ENCODE measurements at regions not wholly inside any gene's neighbourhood (a gene's known extent, or its start where the extent isn't known, plus 50 kb on each side); places are given as distances from the start of the nearest gene placed in this dataset.
A peak's percentile ranks its signal among the peaks of the same experiment; 100 is the strongest.

GRCh38 chr3:118637846-118638245, 396.8 kb downstream of the IGSF11 start:
- Histone ChIP-seq H3K9me3 (ENCODE audit: low read length) (no peaks in the 10 kb centered on the region), H3K4me3 (ENCODE audit: low read length) (no peak overlapping the region), H3K9ac (ENCODE audit: low read length) (no peak overlapping the region), H3K4me2 (ENCODE audit: low read length) (no peak overlapping the region), H3K4me1 (ENCODE audit: insufficient read depth, low read length) (no peaks in the 10 kb centered on the region), H2AFZ (ENCODE audit: low read length) (no peak overlapping the region), H4K20me1 (ENCODE audit: low read length) (no peaks in the 10 kb centered on the region), H3K9me2 (replicated peaks; ENCODE audit: low read length) (no peaks in the 10 kb centered on the region), H3K36me3 (ENCODE audit: low read depth, low read length) (no peaks in the 10 kb centered on the region), H3K27me3 (ENCODE audit: low read length) (no peaks in the 10 kb centered on the region), H3K79me2 (ENCODE audit: low read length) (no peaks in the 10 kb centered on the region), H3K27ac (ENCODE audit: low read length) (no peak overlapping the region), H3F3A (ENCODE audit: low read length, unreplicated experiment) (no peaks in the 10 kb centered on the region)
- BruUV-seq (replicated peaks) = no TSS peak
- ATAC-seq = no peak
- ChIA-PET CTCF (no interaction called here), POLR2A (ENCODE audit: unreplicated experiment) (no interaction called here)
- peak; percentile 25 for DNase-seq
- intact Hi-C loops (cut with micrococcal nuclease) = no loop called here
- TF ChIP-seq EZH2phosphoT487 (IDR thresholded peaks at IDR 0.05; ENCODE audit: borderline replicate concordance, low read length) (no peak), EZH2 (IDR thresholded peaks at IDR 0.05; ENCODE audit: low read length, unreplicated experiment) (no peak), CTCF (conservative IDR thresholded peaks at IDR 0.05; ENCODE audit: low read depth, low read length) (no peak; the same call in 1 of the 2 replicates)

GRCh38 chr3:118641608-118642007, 393.0 kb downstream of the IGSF11 start:
- POLR2A ChIA-PET (ENCODE audit: unreplicated experiment) = no interaction called here
- CTCF ChIA-PET = no interaction called here
- H3K79me2 ChIP-seq (ENCODE audit: low read length) = no peaks in the 10 kb centered on the region

GRCh38 chr3:118671192-118671591, 363.5 kb downstream of the IGSF11 start:
- ChIA-PET CTCF (no interaction called here), POLR2A (ENCODE audit: unreplicated experiment) (no interaction called here)
- Histone ChIP-seq H3K9ac (ENCODE audit: low read length) (no peak overlapping the region), H3K4me2 (ENCODE audit: low read length) (no peak overlapping the region), H3K9me3 (ENCODE audit: low read length) (no peaks in the 10 kb centered on the region), H3K36me3 (ENCODE audit: low read depth, low read length) (no peaks in the 10 kb centered on the region), H3K27me3 (ENCODE audit: low read length) (no peaks in the 10 kb centered on the region), H3F3A (ENCODE audit: low read length, unreplicated experiment) (no peaks in the 10 kb centered on the region), H3K4me1 (ENCODE audit: insufficient read depth, low read length) (no peaks in the 10 kb centered on the region), H3K9me2 (replicated peaks; ENCODE audit: low read length) (no peaks in the 10 kb centered on the region), H3K4me3 (ENCODE audit: low read length) (no peak overlapping the region), H3K79me2 (ENCODE audit: low read length) (no peaks in the 10 kb centered on the region), H3K27ac (ENCODE audit: low read length) (no peak overlapping the region), H4K20me1 (ENCODE audit: low read length) (no peaks in the 10 kb centered on the region), H2AFZ (ENCODE audit: low read length) (no peak overlapping the region)
- no TSS peak for BruUV-seq (replicated peaks)
- DNase-seq (no peak), ATAC-seq (no peak)
- TF ChIP-seq CTCF (conservative IDR thresholded peaks at IDR 0.05; ENCODE audit: low read depth, low read length) (no peak), EZH2phosphoT487 (IDR thresholded peaks at IDR 0.05; ENCODE audit: borderline replicate concordance, low read length) (no peak), EZH2 (IDR thresholded peaks at IDR 0.05; ENCODE audit: low read length, unreplicated experiment) (no peak)
- intact Hi-C loops (cut with micrococcal nuclease) = no loop called here

More at GRCh38 chr3:118641608-118642007, 393.0 kb downstream of the IGSF11 start:
- Histone ChIP-seq H4K20me1 (ENCODE audit: low read length) (no peaks in the 10 kb centered on the region), H3K27ac (ENCODE audit: low read length) (no peak overlapping the region), H3K9me2 (replicated peaks; ENCODE audit: low read length) (no peaks in the 10 kb centered on the region), H3K9me3 (ENCODE audit: low read length) (no peaks in the 10 kb centered on the region), H3K4me1 (ENCODE audit: insufficient read depth, low read length) (no peaks in the 10 kb centered on the region), H3F3A (ENCODE audit: low read length, unreplicated experiment) (no peaks in the 10 kb centered on the region), H3K36me3 (ENCODE audit: low read depth, low read length) (no peaks in the 10 kb centered on the region), H3K4me3 (ENCODE audit: low read length) (no peak overlapping the region), H3K9ac (ENCODE audit: low read length) (no peak overlapping the region), H3K4me2 (ENCODE audit: low read length) (no peak overlapping the region), H2AFZ (ENCODE audit: low read length) (no peak overlapping the region), H3K27me3 (ENCODE audit: low read length) (no peaks in the 10 kb centered on the region)
- intact Hi-C loops (cut with micrococcal nuclease) = no loop called here
- ATAC-seq (no peak), DNase-seq (no peak)
- no TSS peak for BruUV-seq (replicated peaks)
- no peak for TF ChIP-seq EZH2 (IDR thresholded peaks at IDR 0.05; ENCODE audit: low read length, unreplicated experiment)
- TF ChIP-seq EZH2phosphoT487 (IDR thresholded peaks at IDR 0.05; ENCODE audit: borderline replicate concordance, low read length) = no peak
- no peak for TF ChIP-seq CTCF (conservative IDR thresholded peaks at IDR 0.05; ENCODE audit: low read depth, low read length)

Data from PC-3 (cell line).